NT2/D1 (cell line): ENCODE measurements at regions not wholly inside any gene's neighbourhood (a gene's known extent, or its start where the extent isn't known, plus 50 kb on each side); places are given as distances from the start of the nearest gene placed in this dataset.

Experiments
- YY1 ChIP-seq: IDR thresholded peaks from 2 replicates; pipeline ENCODE4 v1.6.1; 2011; ENCODE audit not compliant: insufficient read length, insufficient read depth
- ZNF274 ChIP-seq: IDR thresholded peaks from 2 replicates; pipeline ENCODE4 v1.6.1; 2011; ENCODE audit warnings: mild to moderate bottlenecking, low read depth, low read length

DNA sequence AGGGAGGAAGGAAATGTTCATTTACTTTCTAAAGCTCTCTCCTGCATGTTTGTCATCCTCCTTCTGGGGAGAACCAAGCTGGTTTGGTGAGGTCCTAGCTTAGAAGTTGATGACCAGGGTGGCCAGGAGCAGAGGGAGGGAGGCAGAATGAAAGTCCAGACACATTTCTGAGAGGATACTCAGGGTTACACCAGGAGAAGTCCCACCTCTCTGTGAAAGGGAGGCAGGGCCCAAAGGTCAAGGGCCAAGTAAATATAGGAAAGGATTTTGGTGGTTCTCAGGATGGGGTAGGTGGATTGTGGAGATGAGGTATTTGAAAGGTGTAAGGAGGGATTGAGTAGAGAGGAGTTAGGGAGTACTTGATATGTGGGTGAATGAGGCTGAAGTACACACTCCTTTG lies 58.0 kb upstream of the FBXO11 start:
- TF ChIP-seq YY1 (no peak), ZNF274 (no peak)
